Neural progenitor cell (in vitro differentiated cells): ENCODE measurements at regions not wholly inside any gene's neighbourhood (a gene's known extent, or its start where the extent isn't known, plus 50 kb on each side); places are given as distances from the start of the nearest gene placed in this dataset.
A peak's percentile ranks its signal among the peaks of the same experiment; 100 is the strongest.

ENCODE experiments used
- DNase-seq: peaks from one replicate; pipeline ENCODE4 v3.0.0-alpha.2; 2016; ENCODE audit warnings: low spot score
- H2AFZ ChIP-seq: fragments of 200-600 bp; sonication (generic); replicated peaks from 2 replicates; pipeline ENCODE4 v1.6.1; 2016; ENCODE audit warnings: antibody characterized with exemption
- H3F3A ChIP-seq: fragments of 200-600 bp; sonication (generic); 2 replicates; pipeline ENCODE4 v1.6.1; 2016; ENCODE audit warnings: antibody characterized with exemption, low read depth
- H3K27ac ChIP-seq: fragments of 200-600 bp; sonication (generic); 2 replicates; pipeline ENCODE4 v1.5.1; 2016; ENCODE audit warnings: mild to moderate bottlenecking
- H3K27me3 ChIP-seq: fragments of 200-600 bp; sonication (generic); 2 replicates; pipeline ENCODE4 v1.6.1; 2016; ENCODE audit warnings: mild to moderate bottlenecking, moderate library complexity
- H3K36me3 ChIP-seq: fragments of 200-600 bp; sonication (generic); 2 replicates; pipeline ENCODE4 v1.5.1; 2016
- H3K4me1 ChIP-seq: fragments of 200-600 bp; sonication (generic); 2 replicates; pipeline ENCODE4 v1.6.1; 2016; ENCODE audit warnings: mixed run types
- H3K4me2 ChIP-seq: fragments of 200-600 bp; sonication (generic); 2 replicates; pipeline ENCODE4 v1.6.1; 2016
- H3K4me3 ChIP-seq: fragments of 200-600 bp; sonication (generic); 2 replicates; pipeline ENCODE4 v1.5.1; 2016
- H3K79me2 ChIP-seq: fragments of 200-600 bp; sonication (generic); 2 replicates; pipeline ENCODE4 v1.6.1; 2016; ENCODE audit warnings: low read depth
- H3K9ac ChIP-seq: fragments of 200-600 bp; sonication (generic); 2 replicates; pipeline ENCODE4 v1.6.1; 2016
- H3K9me3 ChIP-seq: fragments of 200-600 bp; sonication (generic); 2 replicates; pipeline ENCODE4 v1.5.1; 2016; ENCODE audit warnings: low read depth
- H4K20me1 ChIP-seq: fragments of 200-600 bp; sonication (generic); 2 replicates; pipeline ENCODE4 v1.6.1; 2016; ENCODE audit warnings: low read depth
- H3K27ac Mint-ChIP-seq: 3 replicates; pipeline ENCODE4 v1.8.0; 2021; ENCODE audit warnings: mixed read lengths
- H3K27me3 Mint-ChIP-seq: 2 replicates; pipeline ENCODE4 v1.8.0; 2022; ENCODE audit warnings: low read depth, mild to moderate bottlenecking, inconsistent platforms, moderate library complexity, mixed read lengths; ENCODE audit not compliant: insufficient read depth
- H3K36me3 Mint-ChIP-seq: 3 replicates; pipeline ENCODE4 v1.8.0; 2021; ENCODE audit warnings: mixed read lengths
- H3K4me1 Mint-ChIP-seq: 3 replicates; pipeline ENCODE4 v1.8.0; 2021; ENCODE audit warnings: mixed read lengths
- H3K4me3 Mint-ChIP-seq: 3 replicates; pipeline ENCODE4 v1.8.0; 2021; ENCODE audit warnings: mild to moderate bottlenecking, moderate library complexity, mixed read lengths
- H3K9me3 Mint-ChIP-seq: 3 replicates; pipeline ENCODE4 v1.8.0; 2020; ENCODE audit warnings: mixed read lengths
- CTCF ChIP-seq: fragments of 200-600 bp; sonication (generic); IDR thresholded peaks from 2 replicates; pipeline ENCODE4 v1.5.1; 2017; ENCODE audit warnings: antibody characterized with exemption, mild to moderate bottlenecking
- EZH2 ChIP-seq: fragments of 200-600 bp; sonication (generic); IDR thresholded peaks from 2 replicates; pipeline ENCODE4 v1.6.1; 2017; ENCODE audit warnings: antibody characterized with exemption, mild to moderate bottlenecking, moderate library complexity
- EZH2phosphoT487 ChIP-seq: fragments of 200-600 bp; sonication (generic); IDR thresholded peaks from 2 replicates; pipeline ENCODE4 v1.6.1; 2017; ENCODE audit warnings: antibody characterized with exemption

- Histone ChIP-seq H3K27me3 (no peaks in the 10 kb centered on the region), H4K20me1 (no peaks in the 10 kb centered on the region), H2AFZ (no peak overlapping the region), H3K4me1 (peaks cover 16% of the 10 kb centered on the region), H3K79me2 (no peaks in the 10 kb centered on the region), H3K9ac (no peak overlapping the region), H3K4me3 (no peak overlapping the region), H3F3A (peaks cover 4% of the 10 kb centered on the region), H3K4me2 (no peak overlapping the region), H3K9me3 (no peaks in the 10 kb centered on the region), H3K36me3 (no peaks in the 10 kb centered on the region), H3K27ac (no peak overlapping the region)
- Mint-ChIP-seq H3K27me3 (peaks cover 8% of the 10 kb centered on the region), H3K4me3 (peak overlapping the region; percentile 18), H3K9me3 (peaks cover 22% of the 10 kb centered on the region), H3K36me3 (no peaks in the 10 kb centered on the region), H3K27ac (peak overlapping the region; percentile 78), H3K4me1 (peaks cover 32% of the 10 kb centered on the region)
- no peak for DNase-seq
- TF ChIP-seq CTCF (no peak), EZH2phosphoT487 (no peak), EZH2 (no peak)
Observed at GRCh38 chr15:98444138-98444537, 204.2 kb upstream of the IGF1R start.

- Histone ChIP-seq H3K27ac (no peak overlapping the region), H3F3A (peaks cover 4% of the 10 kb centered on the region), H3K27me3 (no peaks in the 10 kb centered on the region), H3K4me2 (no peak overlapping the region), H3K4me3 (no peak overlapping the region), H4K20me1 (no peaks in the 10 kb centered on the region), H3K9me3 (no peaks in the 10 kb centered on the region), H3K36me3 (no peaks in the 10 kb centered on the region), H2AFZ (no peak overlapping the region), H3K4me1 (peaks cover 16% of the 10 kb centered on the region), H3K9ac (no peak overlapping the region), H3K79me2 (no peaks in the 10 kb centered on the region)
- peaks cover 25% of the 10 kb centered on the region for H3K9me3 Mint-ChIP-seq
- no peak overlapping the region for H3K27ac Mint-ChIP-seq
- no peak overlapping the region for H3K4me3 Mint-ChIP-seq
- DNase-seq = no peak
- no peak for TF ChIP-seq EZH2phosphoT487
- no peak for TF ChIP-seq EZH2
- no peak for TF ChIP-seq CTCF
- H3K4me1 Mint-ChIP-seq = peaks cover 29% of the 10 kb centered on the region
- H3K27me3 Mint-ChIP-seq = peaks cover 8% of the 10 kb centered on the region
- H3K36me3 Mint-ChIP-seq = no peaks in the 10 kb centered on the region
Observed at GRCh38 chr15:98445315-98445714, 203.0 kb upstream of the IGF1R start.

- peak overlapping the region; percentile 46 for H3K4me3 Mint-ChIP-seq
- no peak overlapping the region for H3K4me2 ChIP-seq
- no peaks in the 10 kb centered on the region for H3K36me3 ChIP-seq
- H3K4me3 ChIP-seq = no peak overlapping the region
- no peak for TF ChIP-seq EZH2phosphoT487
- no peak for TF ChIP-seq CTCF
- no peak for TF ChIP-seq EZH2
- H2AFZ ChIP-seq = no peak overlapping the region
- H3K36me3 Mint-ChIP-seq = no peaks in the 10 kb centered on the region
- peaks cover 13% of the 10 kb centered on the region for H3K27me3 Mint-ChIP-seq
- DNase-seq = no peak
- no peak overlapping the region for H3K27ac ChIP-seq
- H3K27ac Mint-ChIP-seq = no peak overlapping the region
- peaks cover 16% of the 10 kb centered on the region for H3K4me1 ChIP-seq
- peaks cover 4% of the 10 kb centered on the region for H3F3A ChIP-seq
- no peaks in the 10 kb centered on the region for H3K9me3 ChIP-seq
- H3K79me2 ChIP-seq = no peaks in the 10 kb centered on the region
- no peaks in the 10 kb centered on the region for H3K27me3 ChIP-seq
- peaks cover 25% of the 10 kb centered on the region for H3K9me3 Mint-ChIP-seq
- H4K20me1 ChIP-seq = no peaks in the 10 kb centered on the region
- peaks cover 27% of the 10 kb centered on the region for H3K4me1 Mint-ChIP-seq
- no peak overlapping the region for H3K9ac ChIP-seq
Observed at GRCh38 chr15:98446083-98446482, 202.3 kb upstream of the IGF1R start.
